ENCODE measurements at regions not wholly inside any gene's neighbourhood (a gene's known extent, or its start where the extent isn't known, plus 50 kb on each side); places are given as distances from the start of the nearest gene placed in this dataset.

GRCh38 chr7:132072873-132073272, 503.4 kb downstream of the PLXNA4 start:
- DNase-seq (ENCODE audit: low read depth) = no peak

DNA sequence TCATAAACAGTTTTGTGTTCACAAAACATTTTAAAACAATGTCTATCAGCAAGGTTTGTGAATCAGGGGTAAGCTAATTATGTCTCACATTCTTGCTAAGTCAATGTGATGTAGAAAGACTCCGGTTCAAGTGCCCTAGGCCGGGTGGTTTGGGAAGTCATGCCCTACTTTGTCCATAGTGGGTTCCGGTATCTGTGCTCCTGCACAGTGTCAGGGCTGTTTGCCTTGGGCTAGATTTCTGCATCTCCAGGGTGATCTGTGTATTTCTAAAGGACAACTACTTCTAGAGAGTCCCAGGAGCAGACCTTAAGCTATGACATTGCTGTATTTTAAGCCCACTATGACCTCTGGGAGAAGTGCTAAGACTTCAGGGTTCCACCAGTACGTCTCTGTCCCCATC, 504.1 kb downstream of the PLXNA4 start:
- DNase-seq (ENCODE audit: low read depth) = no peak

GRCh38 chr7:132069306-132069705, 507.0 kb downstream of the PLXNA4 start:
- no peak for DNase-seq (ENCODE audit: low read depth)

- DNase-seq (ENCODE audit: low read depth) = peak; percentile 70
Observed at GRCh38 chr7:132066761-132067171, 509.5 kb downstream of the PLXNA4 start.

GRCh38 chr7:132065989-132066603, 509.7 kb upstream of the PODXL start:
- DNase-seq (ENCODE audit: low read depth) = no peak

GRCh38 chr7:132065193-132065988, 509.0 kb upstream of the PODXL start:
- DNase-seq (ENCODE audit: low read depth) = peak; percentile 95

DNA sequence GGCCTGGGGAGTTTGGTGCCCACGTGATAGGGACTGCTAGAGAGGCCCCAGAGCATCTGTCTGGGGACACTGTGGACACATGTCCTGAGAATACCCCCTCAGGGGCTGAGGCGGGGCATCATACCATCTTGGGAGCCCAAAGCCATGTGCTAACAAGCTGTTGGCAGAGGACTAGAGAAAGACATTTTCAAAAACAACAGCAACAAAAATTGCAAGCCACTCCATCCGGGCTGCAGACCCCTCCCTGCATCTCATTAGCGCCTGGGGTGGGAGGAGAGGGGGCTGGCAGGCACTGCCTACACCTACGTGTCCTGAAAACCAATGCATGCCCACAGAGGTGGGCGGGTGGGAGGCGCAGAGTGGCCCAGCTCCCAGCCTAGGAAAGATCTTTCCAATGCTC, 507.4 kb upstream of the PODXL start:
- DNase-seq (ENCODE audit: low read depth) = no peak

DNA sequence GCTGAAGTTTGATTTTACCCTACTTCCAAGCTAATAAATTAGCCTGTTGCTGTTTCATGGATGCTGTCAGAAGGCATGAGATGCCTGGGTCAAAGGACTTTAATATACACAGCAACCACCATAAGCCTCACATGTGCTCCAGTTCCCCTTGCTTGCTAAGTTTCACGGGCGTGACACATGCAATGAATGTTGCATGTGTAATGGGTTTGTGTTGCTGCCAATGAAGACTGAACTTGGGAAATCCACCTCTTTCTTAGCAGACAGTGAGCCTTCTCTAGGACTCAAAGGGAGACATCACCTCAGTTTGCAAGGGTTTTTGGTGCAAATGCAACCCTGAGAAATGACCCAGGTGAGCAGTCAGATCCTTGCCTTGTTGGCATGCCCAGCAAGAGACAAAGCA, 505.5 kb upstream of the PODXL start:
- no peak for DNase-seq (ENCODE audit: low read depth)

- no peak for DNase-seq (ENCODE audit: low read depth)
Observed at GRCh38 chr7:132059141-132059540, 502.7 kb upstream of the PODXL start.

DNA sequence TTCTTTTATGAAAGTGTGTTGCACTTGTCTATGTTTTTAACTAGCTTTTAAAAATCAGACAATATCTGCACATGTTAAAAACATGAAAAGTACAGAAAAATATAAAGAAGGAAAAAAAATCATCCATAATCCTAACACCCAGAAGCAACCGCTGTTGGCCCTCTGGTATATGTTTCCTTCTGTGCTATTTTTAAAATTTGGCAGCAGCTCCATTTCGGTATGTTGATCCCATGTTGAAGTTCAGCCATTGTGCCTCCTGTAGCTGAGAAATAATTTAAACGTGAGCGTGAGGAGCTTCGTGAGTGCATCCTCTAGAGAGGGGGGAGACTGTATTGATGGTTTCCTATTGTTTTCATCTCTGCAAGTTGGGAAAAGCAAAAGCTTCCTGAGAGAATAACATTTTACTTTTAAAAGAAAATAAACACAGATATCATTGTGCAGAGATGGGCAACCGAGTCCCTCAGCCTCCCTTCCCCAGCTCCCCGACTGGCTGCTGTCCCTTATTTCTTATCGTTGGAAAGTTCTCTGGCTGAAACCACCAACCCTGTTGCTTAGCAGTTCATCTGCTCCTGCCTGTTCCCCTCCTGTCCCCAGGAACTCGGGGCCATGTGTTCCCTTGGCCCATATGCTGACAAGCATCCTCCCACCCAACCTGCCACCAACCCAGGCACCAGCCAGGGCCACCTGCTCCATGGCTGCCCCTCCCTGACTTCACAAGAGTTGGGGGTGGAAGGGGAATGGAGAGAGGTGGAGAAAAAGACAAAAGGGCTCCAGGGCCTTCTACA, 499.1 kb upstream of the PODXL start:
- no peak for DNase-seq (ENCODE audit: low read depth)

DNA sequence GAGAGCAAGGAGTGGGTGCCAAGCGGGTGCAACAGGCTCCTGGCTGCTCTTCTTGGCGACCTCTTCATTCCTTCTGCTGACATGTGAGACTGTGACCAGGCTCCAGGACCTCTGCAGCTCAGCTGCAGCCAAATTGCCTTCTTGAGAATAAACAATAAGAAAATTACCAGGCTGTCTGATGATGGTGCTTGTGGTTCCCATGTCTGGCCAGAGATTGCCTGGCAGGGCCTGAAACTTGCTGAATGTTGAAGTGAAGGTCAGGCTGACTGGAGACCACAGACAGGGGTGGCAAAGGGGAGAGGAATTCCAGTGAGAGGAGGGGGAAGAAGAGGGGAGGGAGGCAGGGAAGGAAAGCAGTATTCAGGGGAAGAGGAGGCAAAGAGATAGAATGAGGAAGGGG, 497.4 kb upstream of the PODXL start:
- DNase-seq (ENCODE audit: low read depth) = no peak

- DNase-seq (ENCODE audit: low read depth) = no peak
Observed at GRCh38 chr7:132051311-132051710, 494.9 kb upstream of the PODXL start.

- peak; percentile 12 for DNase-seq (ENCODE audit: low read depth)
Observed at GRCh38 chr7:132049462-132050304, 493.3 kb upstream of the PODXL start.

DNA sequence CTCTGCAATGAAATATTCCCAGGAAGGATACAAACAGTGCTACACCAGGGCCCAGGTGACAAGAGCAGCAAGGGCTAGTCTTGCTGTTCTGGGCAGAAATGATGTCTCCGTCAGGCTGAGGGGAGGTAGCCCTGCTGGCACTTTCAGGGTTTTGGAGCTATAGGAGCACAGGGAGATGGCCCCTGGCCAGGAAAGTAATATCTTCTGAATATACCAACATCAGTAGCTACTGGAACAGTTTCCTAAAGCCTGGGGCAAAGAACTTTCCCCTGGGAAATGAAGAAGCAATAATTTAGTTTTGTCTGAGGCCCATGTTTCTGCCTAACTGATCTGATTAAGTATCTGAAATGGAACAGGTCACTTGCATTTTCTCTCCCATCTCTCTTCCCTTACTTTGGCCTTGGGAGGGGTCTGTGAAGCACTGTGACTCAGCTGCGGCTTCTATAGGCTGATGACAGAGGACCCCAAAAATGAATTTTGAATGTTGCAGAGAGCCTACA, 489.1 kb upstream of the PODXL start:
- no peak for DNase-seq (ENCODE audit: low read depth)

- no peak for DNase-seq (ENCODE audit: low read depth)
Observed at GRCh38 chr7:132045002-132045401, 488.6 kb upstream of the PODXL start.

DNA sequence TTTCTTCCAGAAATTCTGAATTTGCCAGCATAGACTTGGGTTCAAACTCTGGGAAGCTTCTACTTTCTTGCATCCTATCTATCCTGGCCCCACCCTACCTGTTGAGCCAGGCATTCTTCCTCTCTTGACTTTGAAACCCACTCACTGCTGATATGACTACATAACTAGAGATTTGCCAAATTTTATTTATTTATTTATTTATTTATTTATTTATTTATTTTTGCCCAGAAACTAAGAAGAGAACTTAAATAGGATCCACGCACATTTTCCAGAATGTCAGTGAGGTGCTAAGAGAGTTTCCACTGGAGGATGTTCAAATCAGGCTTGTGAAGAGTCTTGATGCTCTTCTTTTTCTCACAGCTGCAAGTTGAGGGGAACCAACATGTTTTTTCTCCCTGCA, 487.8 kb upstream of the PODXL start:
- no peak for DNase-seq (ENCODE audit: low read depth)

DNA sequence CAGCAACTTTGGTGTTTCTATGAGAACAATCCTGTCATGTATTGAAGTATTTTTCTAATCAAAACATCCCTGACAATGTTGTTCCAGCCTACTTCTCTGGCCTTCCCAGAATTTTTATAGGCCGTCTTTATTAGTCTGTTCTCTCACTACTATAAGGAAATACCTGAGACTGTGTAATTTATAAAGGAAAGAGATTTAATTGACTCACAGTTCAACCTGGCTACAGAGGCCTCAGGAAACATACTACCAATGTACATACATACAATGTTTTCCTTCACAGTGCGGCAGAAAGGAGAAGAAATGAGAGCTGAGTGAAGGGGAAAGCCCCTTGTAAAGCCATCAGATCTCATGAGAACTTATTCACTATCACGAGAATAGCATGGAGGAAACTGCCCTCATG, 484.7 kb upstream of the PODXL start:
- DNase-seq (ENCODE audit: low read depth) = no peak

GRCh38 chr7:132035517-132036362, 479.3 kb upstream of the PODXL start:
- no peak for DNase-seq (ENCODE audit: low read depth)

DNA sequence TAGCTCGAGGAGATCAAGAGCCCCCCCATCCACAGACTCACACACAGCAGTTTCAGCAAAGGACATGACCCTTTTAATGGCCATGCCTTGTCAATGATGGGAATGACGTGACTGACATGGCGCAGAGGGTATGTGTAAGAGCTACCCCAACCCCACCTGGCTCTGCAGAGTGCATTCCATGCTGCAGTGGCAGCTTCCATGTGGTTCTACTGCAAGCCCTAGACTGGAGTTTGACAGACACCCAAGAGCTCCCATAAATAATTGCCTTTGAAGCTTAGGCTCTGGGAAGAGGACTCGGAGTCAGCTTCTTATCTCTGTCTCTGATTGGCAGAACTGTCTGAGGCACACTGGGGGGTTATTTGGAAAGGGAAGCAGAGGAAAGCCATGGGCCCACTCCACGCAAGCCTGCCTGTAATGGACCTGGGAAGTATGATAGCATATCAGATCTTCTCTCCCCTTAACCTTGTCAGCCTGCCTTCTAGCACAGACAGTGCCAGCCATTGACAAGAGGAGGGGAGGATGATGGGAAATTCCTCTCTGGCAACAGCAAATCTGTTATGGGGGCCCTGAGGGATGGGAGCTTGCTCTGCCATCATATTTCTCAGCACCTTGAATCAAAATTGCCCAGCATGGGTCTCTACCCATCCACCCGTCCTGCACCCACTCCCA, 478.5 kb upstream of the PODXL start:
- DNase-seq (ENCODE audit: low read depth) = no peak

GRCh38 chr7:132030883-132031282, 474.5 kb upstream of the PODXL start:
- DNase-seq (ENCODE audit: low read depth) = no peak
